Activated T-helper 2 cell treated with anti-CD3 and anti-CD28 coated beads, Interferon-gamma antibody, Interleukin-2, Interleukin-4, amounts not matched to agents 10 μg/mL and 5 μg/mL and 100 μg/mL, durations not matched to agents 14 hours and 24 hours and 36 hours (primary cell): ENCODE measurements at regions not wholly inside any gene's neighbourhood (a gene's known extent, or its start where the extent isn't known, plus 50 kb on each side); places are given as distances from the start of the nearest gene placed in this dataset.
"Not testable (repeated sequence)": the region's sequence is repeated elsewhere in the genome, so short reads cannot be mapped to it uniquely, and the experiment has no call there.

Experiments used
- DNase-seq: peaks from one replicate; pipeline ENCODE4 v3.0.0; 2021; ENCODE audit warnings: low spot score
- H3K27ac Mint-ChIP-seq: one replicate; pipeline ENCODE4 v1.8.0; 2021; ENCODE audit warnings: mixed read lengths
- H3K27me3 Mint-ChIP-seq: one replicate; pipeline ENCODE4 v1.8.0; 2021; ENCODE audit warnings: low read depth, mixed read lengths
- H3K36me3 Mint-ChIP-seq: one replicate; pipeline ENCODE4 v1.8.0; 2021; ENCODE audit warnings: low read depth, mixed read lengths
- H3K4me1 Mint-ChIP-seq: one replicate; pipeline ENCODE4 v1.8.0; 2021; ENCODE audit warnings: low read depth, mixed read lengths
- H3K4me3 Mint-ChIP-seq: one replicate; pipeline ENCODE4 v1.8.0; 2021; ENCODE audit warnings: low read depth, mild to moderate bottlenecking, moderate library complexity, mixed read lengths
- H3K9me3 Mint-ChIP-seq: one replicate; pipeline ENCODE4 v1.8.0; 2021; ENCODE audit warnings: mixed read lengths
- intact Hi-C: fragments of 100-400 bp; cut with micrococcal nuclease; formaldehyde crosslinking; loops from one replicate; pipeline ENCODE4 v1.15.1; 2023

- DNase-seq = no peak
- no peak overlapping the region for H3K4me3 Mint-ChIP-seq
- H3K27ac Mint-ChIP-seq = no peak overlapping the region
- H3K27me3 Mint-ChIP-seq = peaks cover 11% of the 10 kb centered on the region
- intact Hi-C loops = no loop called here
- no peaks in the 10 kb centered on the region for H3K36me3 Mint-ChIP-seq
- H3K4me1 Mint-ChIP-seq = no peaks in the 10 kb centered on the region
- no peaks in the 10 kb centered on the region for H3K9me3 Mint-ChIP-seq
Measured at GRCh38 chr3:87957575-87957974, 101.2 kb downstream of the CGGBP1 start.

- Mint-ChIP-seq H3K27ac (no peak overlapping the region), H3K4me3 (no peak overlapping the region), H3K27me3 (no peaks in the 10 kb centered on the region), H3K9me3 (no peaks in the 10 kb centered on the region), H3K4me1 (no peaks in the 10 kb centered on the region), H3K36me3 (no peaks in the 10 kb centered on the region)
- DNase-seq = no peak
- intact Hi-C loops = no loop called here
Measured at GRCh38 chr3:87949879-87950208, 109.0 kb downstream of the CGGBP1 start.

GRCh38 chr3:87949189-87949878 lies 109.5 kb downstream of the CGGBP1 start:
- intact Hi-C loops = no loop called here
- no peaks in the 10 kb centered on the region for H3K27me3 Mint-ChIP-seq
- no peak overlapping the region for H3K4me3 Mint-ChIP-seq
- no peaks in the 10 kb centered on the region for H3K36me3 Mint-ChIP-seq
- H3K9me3 Mint-ChIP-seq = no peaks in the 10 kb centered on the region
- H3K27ac Mint-ChIP-seq = no peak overlapping the region
- no peak for DNase-seq
- H3K4me1 Mint-ChIP-seq = no peaks in the 10 kb centered on the region

GRCh38 chr3:87946007-87946406 lies 112.8 kb downstream of the CGGBP1 start:
- H3K4me3 Mint-ChIP-seq, DNase-seq, H3K27ac Mint-ChIP-seq, H3K4me1 Mint-ChIP-seq, H3K36me3 Mint-ChIP-seq, H3K27me3 Mint-ChIP-seq, H3K9me3 Mint-ChIP-seq, intact Hi-C loops: not testable (repeated sequence)

- H3K27ac Mint-ChIP-seq, H3K27me3 Mint-ChIP-seq: not testable (repeated sequence)
Measured at GRCh38 chr3:87942256-87942655, 116.5 kb downstream of the CGGBP1 start.

GRCh38 chr3:87924485-87924884 lies 134.3 kb downstream of the CGGBP1 start:
- no peak overlapping the region for H3K4me3 Mint-ChIP-seq
- H3K9me3 Mint-ChIP-seq = peaks cover 16% of the 10 kb centered on the region
- no peaks in the 10 kb centered on the region for H3K36me3 Mint-ChIP-seq
- no peak for DNase-seq
- H3K4me1 Mint-ChIP-seq = no peaks in the 10 kb centered on the region
- H3K27me3 Mint-ChIP-seq = no peaks in the 10 kb centered on the region
- intact Hi-C loops = no loop called here
- H3K27ac Mint-ChIP-seq = no peak overlapping the region

More at GRCh38 chr3:87942256-87942655, 116.5 kb downstream of the CGGBP1 start:
- H3K36me3 Mint-ChIP-seq, DNase-seq, H3K4me1 Mint-ChIP-seq, H3K4me3 Mint-ChIP-seq, H3K9me3 Mint-ChIP-seq, intact Hi-C loops: not testable (repeated sequence)

GRCh38 chr3:87920549-87920948 lies 138.3 kb downstream of the CGGBP1 start:
- Mint-ChIP-seq H3K36me3 (no peaks in the 10 kb centered on the region), H3K4me1 (no peaks in the 10 kb centered on the region), H3K4me3 (no peak overlapping the region), H3K9me3 (peaks cover 16% of the 10 kb centered on the region), H3K27me3 (no peaks in the 10 kb centered on the region), H3K27ac (no peak overlapping the region)
- intact Hi-C loops = no loop called here
- DNase-seq = no peak

GRCh38 chr3:87901141-87901540 lies 157.7 kb downstream of the CGGBP1 start:
- no peak for DNase-seq
- intact Hi-C loops = no loop called here
- no peaks in the 10 kb centered on the region for H3K27me3 Mint-ChIP-seq
- H3K4me1 Mint-ChIP-seq = no peaks in the 10 kb centered on the region
- no peak overlapping the region for H3K4me3 Mint-ChIP-seq
- no peak overlapping the region for H3K27ac Mint-ChIP-seq
- H3K36me3 Mint-ChIP-seq = no peaks in the 10 kb centered on the region
- no peaks in the 10 kb centered on the region for H3K9me3 Mint-ChIP-seq

- no peaks in the 10 kb centered on the region for H3K27me3 Mint-ChIP-seq
- no peak overlapping the region for H3K27ac Mint-ChIP-seq
- DNase-seq = no peak
- H3K36me3 Mint-ChIP-seq = no peaks in the 10 kb centered on the region
- H3K4me1 Mint-ChIP-seq = no peaks in the 10 kb centered on the region
- no peaks in the 10 kb centered on the region for H3K9me3 Mint-ChIP-seq
- intact Hi-C loops = no loop called here
- no peak overlapping the region for H3K4me3 Mint-ChIP-seq
Measured at GRCh38 chr3:87900061-87900460, 158.7 kb downstream of the CGGBP1 start.

- intact Hi-C loops = loop anchor here (5.0 kb wide), 1 partner anchor 103 kb away; no protein-coding TSS in a partner anchor
- Mint-ChIP-seq H3K27ac (no peak overlapping the region), H3K4me3 (no peak overlapping the region), H3K36me3 (no peaks in the 10 kb centered on the region), H3K4me1 (no peaks in the 10 kb centered on the region), H3K27me3 (no peaks in the 10 kb centered on the region), H3K9me3 (no peaks in the 10 kb centered on the region)
- no peak for DNase-seq
Measured at GRCh38 chr3:87898971-87899370, 159.8 kb downstream of the CGGBP1 start.

- intact Hi-C loops = loop anchor here (5.0 kb wide), 1 partner anchor 106 kb away; no protein-coding TSS in a partner anchor
- no peaks in the 10 kb centered on the region for H3K27me3 Mint-ChIP-seq
- no peak overlapping the region for H3K4me3 Mint-ChIP-seq
- no peak overlapping the region for H3K27ac Mint-ChIP-seq
- no peaks in the 10 kb centered on the region for H3K4me1 Mint-ChIP-seq
- DNase-seq = no peak
- H3K9me3 Mint-ChIP-seq = no peaks in the 10 kb centered on the region
- no peaks in the 10 kb centered on the region for H3K36me3 Mint-ChIP-seq
Measured at GRCh38 chr3:87895983-87896382, 162.8 kb downstream of the CGGBP1 start.

GRCh38 chr3:87873136-87873535 lies 185.7 kb downstream of the CGGBP1 start:
- Mint-ChIP-seq H3K9me3 (peaks cover 15% of the 10 kb centered on the region), H3K36me3 (no peaks in the 10 kb centered on the region), H3K4me3 (no peak overlapping the region), H3K4me1 (no peaks in the 10 kb centered on the region), H3K27me3 (no peaks in the 10 kb centered on the region), H3K27ac (no peak overlapping the region)
- intact Hi-C loops = no loop called here
- DNase-seq = no peak

- DNase-seq = no peak
- H3K4me3 Mint-ChIP-seq = no peak overlapping the region
- no peaks in the 10 kb centered on the region for H3K36me3 Mint-ChIP-seq
- H3K9me3 Mint-ChIP-seq = peaks cover 11% of the 10 kb centered on the region
- intact Hi-C loops = no loop called here
- H3K4me1 Mint-ChIP-seq = no peaks in the 10 kb centered on the region
- H3K27me3 Mint-ChIP-seq = no peaks in the 10 kb centered on the region
- H3K27ac Mint-ChIP-seq = no peak overlapping the region
Measured at GRCh38 chr3:87867001-87867400, 191.8 kb downstream of the CGGBP1 start.

- H3K27me3 Mint-ChIP-seq = no peaks in the 10 kb centered on the region
- H3K36me3 Mint-ChIP-seq = no peaks in the 10 kb centered on the region
- no peak for DNase-seq
- no peaks in the 10 kb centered on the region for H3K9me3 Mint-ChIP-seq
- H3K4me3 Mint-ChIP-seq = no peak overlapping the region
- H3K27ac Mint-ChIP-seq = no peak overlapping the region
- H3K4me1 Mint-ChIP-seq = no peaks in the 10 kb centered on the region
- intact Hi-C loops = no loop called here
Measured at GRCh38 chr3:87856126-87856525, 202.7 kb downstream of the CGGBP1 start.
